NCI-H345 (cell line): ENCODE measurements at regions not wholly inside any gene's neighbourhood (a gene's known extent, or its start where the extent isn't known, plus 50 kb on each side); places are given as distances from the start of the nearest gene placed in this dataset.

Source experiments
- DNase-seq: peaks from one replicate; lab custom pipeline; 2025; lab: John Stamatoyannopoulos, UW

GRCh38 chr4:126935801-126936200 is 697.0 kb upstream of the INTU start:
- DNase-seq = no peak

- DNase-seq = no peak
These were observed 695.4 kb upstream of the INTU start for GRCh38 chr4:126937342-126937741.

GRCh38 chr4:126937846-126938422 is 694.8 kb upstream of the INTU start:
- no peak for DNase-seq

- no peak for DNase-seq
These were observed 693.4 kb upstream of the INTU start for GRCh38 chr4:126939401-126939800.

- DNase-seq = no peak
These were observed 685.2 kb upstream of the INTU start for GRCh38 chr4:126947536-126947935.

GRCh38 chr4:126954537-126955291 is 678.0 kb upstream of the INTU start:
- DNase-seq = no peak

- DNase-seq = no peak
These were observed 677.2 kb upstream of the INTU start for GRCh38 chr4:126955292-126956183.

GRCh38 chr4:126956184-126956897 is 676.4 kb upstream of the INTU start:
- DNase-seq = no peak

GRCh38 chr4:126957556-126957955 is 675.2 kb upstream of the INTU start:
- no peak for DNase-seq

- no peak for DNase-seq
These were observed 674.8 kb upstream of the INTU start for GRCh38 chr4:126957987-126958386.

- DNase-seq = no peak
These were observed 674.3 kb upstream of the INTU start for GRCh38 chr4:126958482-126958881.

- DNase-seq = no peak
These were observed 673.6 kb upstream of the INTU start for GRCh38 chr4:126959056-126959745.

- DNase-seq = no peak
These were observed 672.0 kb upstream of the INTU start for GRCh38 chr4:126960760-126961159.

- no peak for DNase-seq
These were observed 671.1 kb upstream of the INTU start for GRCh38 chr4:126961661-126962060.

GRCh38 chr4:126965877-126966276 is 666.9 kb upstream of the INTU start:
- DNase-seq = no peak

- DNase-seq = no peak
These were observed 663.2 kb upstream of the INTU start for GRCh38 chr4:126969360-126970235.

GRCh38 chr4:126973201-126973600 is 659.6 kb upstream of the INTU start:
- no peak for DNase-seq

- no peak for DNase-seq
These were observed 655.7 kb upstream of the INTU start for GRCh38 chr4:126976850-126977632.

- DNase-seq = no peak
These were observed 646.8 kb upstream of the INTU start for GRCh38 chr4:126986005-126986404.

- no peak for DNase-seq
These were observed 645.9 kb upstream of the INTU start for GRCh38 chr4:126986828-126987227.
